COLO668 (cell line): ENCODE measurements at regions not wholly inside any gene's neighbourhood (a gene's known extent, or its start where the extent isn't known, plus 50 kb on each side); places are given as distances from the start of the nearest gene placed in this dataset.
"Not testable (repeated sequence)": the region's sequence is repeated elsewhere in the genome, so short reads cannot be mapped to it uniquely, and the experiment has no call there.

Experiments
- DNase-seq: peaks from one replicate; lab custom pipeline; 2025; ENCODE audit not compliant: unreplicated experiment; lab: John Stamatoyannopoulos, UW

DNA sequence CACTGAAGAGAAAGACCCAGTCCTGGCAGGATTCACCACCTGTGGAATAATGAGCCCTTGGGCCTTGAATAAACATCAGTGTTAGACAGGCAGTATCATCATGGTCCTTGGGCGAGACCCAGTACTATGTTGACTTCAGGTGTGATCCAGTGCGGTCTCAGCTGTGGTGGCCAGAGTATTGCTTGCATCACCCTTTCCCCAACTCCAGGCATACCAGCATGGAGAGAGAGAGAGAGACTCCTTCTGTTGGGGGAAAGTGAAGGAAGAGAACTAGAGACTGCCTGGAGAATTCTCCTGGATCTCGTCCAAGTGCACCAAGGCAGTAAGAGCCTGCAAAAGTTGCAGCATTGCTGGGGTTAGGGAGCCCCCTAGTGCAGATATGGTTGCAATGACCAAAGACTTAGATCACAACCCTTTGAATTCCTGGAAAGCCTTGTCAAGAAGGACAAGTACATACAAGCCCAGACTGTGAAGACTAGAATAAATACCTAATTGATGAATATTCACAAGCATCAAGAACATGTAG is 61.1 kb upstream of the VAMP7 start:
- peak; percentile 75 for DNase-seq

- no peak for DNase-seq
Measured at GRCh38 chrX:155819525-155819924, 61.6 kb upstream of the VAMP7 start.

GRCh38 chrX:155814391-155814790 is 66.8 kb upstream of the VAMP7 start:
- not testable (repeated sequence) for DNase-seq

GRCh38 chrX:155779831-155780230 is 101.3 kb upstream of the VAMP7 start:
- no peak for DNase-seq

DNA sequence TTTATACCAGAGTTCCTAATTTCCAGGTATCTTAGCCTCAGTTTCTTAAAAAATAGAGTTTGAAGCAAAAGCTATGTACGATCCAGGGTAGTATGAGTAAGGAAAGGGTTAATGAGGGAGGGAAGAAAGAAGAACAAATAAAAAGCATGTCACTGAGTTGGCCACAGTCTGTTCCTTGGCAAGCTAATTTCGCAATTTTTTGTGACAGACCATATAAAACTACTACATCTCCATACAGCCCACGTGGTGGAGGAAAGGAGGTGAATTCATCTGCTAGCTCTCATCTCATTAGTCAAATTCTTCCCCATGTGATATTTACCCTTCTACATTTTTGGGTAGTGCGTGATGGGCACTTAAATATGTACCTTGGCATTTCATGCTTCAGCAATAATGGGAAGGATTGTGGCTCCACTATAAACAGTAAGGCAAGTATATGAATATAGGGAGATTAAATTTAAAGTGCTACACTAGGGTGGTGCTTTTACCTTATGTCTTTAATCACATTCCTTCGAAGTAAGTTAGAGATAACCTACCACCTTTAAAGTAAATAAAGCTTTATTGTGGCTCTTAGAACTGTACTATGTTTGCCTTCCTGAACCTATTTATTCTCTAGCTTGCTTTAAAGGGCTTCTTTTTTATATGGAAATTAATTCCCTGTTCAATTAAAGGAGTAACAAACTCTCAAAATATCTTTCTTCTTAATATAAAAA is 102.1 kb upstream of the VAMP7 start:
- DNase-seq, result no peak

DNA sequence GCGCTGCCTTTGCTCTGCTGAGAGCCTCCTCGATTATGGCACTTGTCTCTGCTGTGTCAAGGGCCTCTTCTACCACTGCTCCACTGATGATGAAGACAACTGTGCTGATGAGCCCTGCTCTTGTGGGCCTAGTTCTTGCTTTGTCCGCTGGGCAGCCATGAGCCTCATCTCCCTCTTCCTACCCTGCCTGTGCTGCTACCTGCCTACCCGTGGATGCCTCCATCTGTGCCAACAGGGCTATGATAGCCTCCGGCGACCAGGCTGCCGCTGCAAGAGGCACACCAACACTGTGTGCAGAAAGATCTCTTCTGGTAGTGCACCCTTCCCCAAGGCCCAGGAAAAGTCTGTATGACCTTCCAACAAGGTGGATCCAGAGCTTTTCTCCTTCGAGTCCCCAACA is 106.8 kb upstream of the VAMP7 start:
- DNase-seq, result no peak

GRCh38 chrX:155767876-155768769 is 113.0 kb upstream of the VAMP7 start:
- no peak for DNase-seq

DNA sequence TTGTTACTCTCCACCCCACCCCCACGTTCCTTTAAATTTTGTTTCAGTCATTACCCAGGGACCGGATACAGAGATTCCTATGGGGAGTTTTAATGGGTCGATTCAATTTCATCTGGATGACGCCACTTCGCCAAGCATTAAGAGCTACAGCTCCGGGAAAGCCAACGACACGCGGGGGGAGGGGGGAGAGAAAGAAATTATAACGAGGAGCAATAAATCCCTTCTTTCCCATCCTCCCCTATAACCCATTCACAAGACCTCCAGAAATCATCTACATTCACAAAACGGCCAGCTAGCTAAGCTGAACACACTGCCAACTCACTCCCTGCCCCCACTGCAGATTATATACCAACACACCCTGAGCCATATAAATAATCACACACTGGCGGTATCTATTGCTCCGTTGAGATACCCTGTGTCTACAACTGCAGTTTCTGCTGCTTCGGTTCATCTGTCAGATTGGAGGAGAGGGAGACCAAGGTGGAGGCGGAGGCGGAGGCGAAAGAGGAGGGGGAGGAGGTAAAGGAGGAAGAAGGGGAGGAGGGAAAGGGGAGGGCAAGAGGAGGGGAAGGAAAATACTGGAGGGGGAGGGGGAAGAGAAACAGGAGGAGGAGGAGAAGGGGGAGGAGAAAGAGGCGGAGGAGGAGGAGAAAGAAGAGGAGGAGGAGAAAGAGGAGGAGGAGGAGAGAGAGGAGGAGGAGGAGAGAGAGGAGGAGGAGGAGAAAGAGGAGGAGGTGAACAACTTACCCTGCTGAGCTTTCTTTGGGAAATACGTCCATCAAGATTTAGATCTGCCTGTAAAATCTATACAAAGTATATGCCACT is 113.9 kb upstream of the VAMP7 start:
- DNase-seq, result no peak

DNA sequence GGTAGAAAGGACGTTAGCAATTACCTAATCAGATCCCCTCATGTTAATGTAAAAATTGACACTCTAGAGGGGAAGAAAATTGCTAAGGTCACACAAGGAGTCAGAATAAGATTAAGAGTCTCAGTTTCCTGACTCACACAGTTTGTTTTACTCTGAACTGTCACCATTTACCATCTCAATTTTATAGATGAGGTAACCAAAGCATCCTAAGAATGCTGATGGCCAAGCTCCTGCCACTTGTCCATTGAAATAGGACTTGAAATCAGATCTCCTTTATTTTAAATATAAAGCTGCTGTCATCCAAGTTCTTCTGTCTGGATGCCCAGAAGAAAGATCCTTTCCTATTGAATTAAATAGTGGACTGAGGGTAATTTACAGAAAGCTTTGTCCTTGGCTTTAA is 114.8 kb upstream of the VAMP7 start:
- DNase-seq, result no peak

DNA sequence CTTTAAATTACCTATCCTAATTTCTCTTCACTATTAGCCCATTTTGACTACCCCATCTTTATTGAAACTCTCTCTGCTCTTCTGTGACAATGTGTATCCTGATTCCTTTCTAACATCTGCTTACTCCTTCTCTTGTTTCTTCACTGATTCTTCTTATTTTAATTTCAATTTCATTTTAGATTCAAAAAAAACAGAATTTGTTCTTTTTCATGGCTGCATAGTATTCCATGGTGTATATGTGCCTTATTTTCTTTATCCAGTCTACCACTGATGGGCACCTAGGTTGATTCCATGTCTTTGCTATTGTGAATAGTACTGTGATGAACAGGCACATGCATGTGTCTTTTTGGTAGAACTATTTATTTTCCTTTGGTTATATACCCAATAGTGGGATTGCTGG is 120.0 kb upstream of the VAMP7 start:
- no peak for DNase-seq

GRCh38 chrX:155757046-155757759 is 123.9 kb upstream of the VAMP7 start:
- no peak for DNase-seq

DNA sequence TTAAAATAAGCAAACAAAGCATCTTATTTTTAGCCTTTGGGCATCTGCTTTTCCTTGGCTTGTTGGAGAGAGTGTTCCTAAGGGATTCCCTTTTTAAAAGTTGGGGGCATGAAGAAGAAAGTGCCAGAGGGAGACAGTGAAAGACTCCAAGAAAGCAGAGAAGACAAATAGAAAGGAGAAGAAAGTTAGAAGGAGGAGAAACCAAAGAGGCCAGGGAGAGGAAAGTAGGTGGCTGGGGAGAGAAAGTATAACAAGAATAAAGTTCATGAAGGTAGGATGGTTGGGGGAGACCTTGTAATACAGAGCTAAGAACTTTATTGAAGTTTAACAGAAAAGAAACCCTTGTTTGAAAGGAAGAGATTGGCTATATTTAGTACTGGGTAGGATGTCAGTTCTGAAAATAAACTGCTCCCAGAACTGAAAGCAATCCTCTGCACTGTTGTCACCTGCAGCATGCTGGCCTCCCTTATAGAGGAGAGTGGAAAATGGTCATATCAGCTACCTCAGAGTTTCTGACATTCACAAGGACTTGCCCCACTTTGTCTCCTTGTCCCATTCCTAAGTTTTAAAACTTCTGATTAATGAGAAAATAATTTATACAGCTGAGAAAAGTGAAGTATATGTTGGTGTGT is 125.3 kb upstream of the VAMP7 start:
- DNase-seq, result no peak

DNA sequence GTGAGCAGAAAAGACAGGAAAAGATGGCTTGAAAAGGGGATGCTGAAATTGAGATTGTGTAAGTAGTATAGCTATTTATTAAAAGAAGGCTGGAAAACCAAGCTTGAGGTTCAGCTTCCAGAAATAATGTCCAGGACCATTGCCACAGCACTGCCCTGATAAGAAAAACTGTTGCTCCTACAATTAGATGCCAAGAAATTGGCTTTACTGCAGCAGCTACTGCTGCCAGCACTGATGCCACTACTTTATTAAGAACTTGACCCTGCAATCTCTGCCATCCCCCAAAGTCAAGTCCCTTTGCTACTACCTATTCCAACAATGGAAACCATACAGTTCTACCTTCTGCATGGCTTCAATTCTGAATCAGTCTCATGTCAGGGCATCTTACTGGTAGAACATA is 130.0 kb upstream of the VAMP7 start:
- DNase-seq, result no peak

DNA sequence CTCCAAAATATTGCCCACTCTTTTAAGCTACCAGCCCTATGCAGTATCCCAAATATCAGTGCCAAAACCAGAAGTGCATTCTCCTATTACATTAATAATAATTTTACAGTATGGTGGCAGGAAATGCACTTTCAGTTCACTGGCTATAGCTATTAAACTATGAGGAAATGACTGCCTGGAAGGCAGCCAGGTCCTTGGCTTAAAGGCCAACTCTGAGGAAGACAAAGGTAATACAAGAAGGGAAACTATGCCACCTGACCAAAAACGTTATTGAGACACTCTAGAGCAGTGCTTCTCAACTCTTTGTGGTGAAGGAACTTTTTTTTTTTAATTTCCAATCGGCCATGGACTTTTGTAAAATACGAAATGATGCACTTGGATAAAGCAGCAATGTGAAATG is 133.6 kb upstream of the VAMP7 start:
- peak; percentile 50 for DNase-seq

GRCh38 chrX:155745792-155746191 is 133.0 kb upstream of the TMLHE start:
- DNase-seq, result peak; percentile 84

DNA sequence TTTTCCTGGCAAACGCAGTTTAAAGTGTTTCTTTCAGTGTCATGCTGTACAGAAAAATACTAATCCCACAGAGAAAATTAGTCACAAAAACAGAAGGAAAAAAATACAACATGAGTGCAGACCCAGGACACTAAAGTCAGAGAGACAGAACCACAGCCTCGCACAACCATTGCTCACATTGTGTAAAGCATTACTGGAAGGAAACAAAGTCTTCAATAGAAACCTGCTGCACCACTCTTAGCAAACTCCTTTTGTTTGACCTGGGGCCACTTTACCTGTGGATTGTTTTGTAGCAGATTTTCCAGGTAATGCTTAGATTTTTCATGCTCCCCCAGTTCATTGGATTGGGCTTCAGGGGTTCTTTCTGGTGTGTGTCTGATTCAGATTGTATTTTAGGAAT is 131.8 kb upstream of the TMLHE start:
- no peak for DNase-seq

DNA sequence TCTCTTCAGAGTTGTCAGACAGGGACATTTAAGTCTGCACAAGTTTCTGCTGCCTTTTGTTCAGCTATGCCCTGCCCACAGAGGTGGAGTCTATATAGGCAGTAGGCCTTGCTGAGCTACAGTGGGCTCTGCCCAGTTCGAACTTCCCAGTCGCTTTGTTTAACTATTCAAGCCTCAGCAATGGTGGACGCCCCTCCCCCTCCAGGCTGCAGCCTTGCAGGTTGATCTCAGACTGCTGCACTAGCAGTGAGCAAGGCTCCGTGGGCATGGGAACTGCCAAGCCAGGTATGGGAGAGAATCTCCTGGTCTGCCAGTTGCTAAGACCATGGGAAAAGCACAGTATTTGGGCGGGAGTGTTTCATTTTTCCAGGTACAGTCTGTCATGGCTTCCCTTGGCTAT is 115.6 kb upstream of the TMLHE start:
- DNase-seq, result not testable (repeated sequence)

DNA sequence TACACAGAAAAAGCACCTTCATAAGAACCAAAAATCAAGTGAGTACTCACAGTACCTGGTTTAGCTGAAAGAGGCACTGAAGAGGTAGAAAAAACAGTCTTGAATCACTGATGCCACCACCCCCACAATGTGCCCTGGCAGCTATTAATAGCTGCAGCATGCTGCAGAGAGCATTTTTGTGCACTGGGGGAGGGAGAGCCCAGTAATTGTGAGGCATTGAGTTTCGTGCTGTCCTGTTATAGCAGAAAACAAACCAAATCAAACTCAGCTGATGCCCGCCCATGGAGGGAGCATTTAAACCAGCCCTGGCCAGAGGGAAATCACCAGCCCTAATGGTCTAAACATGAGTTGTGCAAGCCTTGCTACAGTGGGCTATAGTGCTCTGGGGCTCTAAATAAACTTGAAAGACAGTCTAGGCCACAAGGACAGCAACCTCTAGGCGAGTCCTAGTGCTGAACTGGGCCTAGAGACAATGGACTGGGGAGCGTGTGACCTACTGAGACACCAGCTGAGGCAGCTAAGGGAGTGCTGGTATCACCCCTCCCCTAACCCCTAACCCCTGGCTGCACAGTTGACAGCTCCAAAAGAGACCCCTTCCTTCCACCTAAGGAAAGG is 106.3 kb upstream of the TMLHE start:
- no peak for DNase-seq

- no peak for DNase-seq
Measured at GRCh38 chrX:155715141-155715540, 102.4 kb upstream of the TMLHE start.

DNA sequence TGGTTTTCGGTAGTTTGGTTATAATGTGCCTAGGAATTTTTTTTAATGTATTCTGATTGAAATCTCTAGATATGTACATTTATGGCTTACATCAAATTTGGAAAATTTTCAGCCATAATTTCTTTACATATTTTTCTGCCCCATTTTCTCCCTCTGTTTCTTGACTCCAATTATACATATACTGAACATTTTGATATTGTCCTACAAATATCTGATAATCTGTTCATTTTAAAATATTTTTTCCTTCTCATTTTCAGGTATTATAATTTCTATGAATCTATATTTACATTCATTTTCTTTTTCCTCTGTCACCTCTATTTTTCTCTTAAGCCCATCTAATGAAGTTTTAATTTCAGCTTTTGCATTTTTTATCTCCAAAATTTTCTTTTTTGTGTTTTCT is 82.7 kb upstream of the TMLHE start:
- DNase-seq, result no peak
